Fibroblast of lung (primary cell): ENCODE measurements at regions not wholly inside any gene's neighbourhood (a gene's known extent, or its start where the extent isn't known, plus 50 kb on each side); places are given as distances from the start of the nearest gene placed in this dataset.

Experiments used
- DNase-seq, 2 donors: peaks; one replicate each; pipeline versions ENCODE4 v3.0.0 to v3.0.0-alpha.2; 2010; ENCODE audit warnings: low read depth in 2 of 2
- H2AFZ ChIP-seq: 2 replicates; pipeline ENCODE4 v1.5.1; 2012; ENCODE audit warnings: low read length, control low read depth, inconsistent platforms
- H3K27ac ChIP-seq: 2 replicates; pipeline ENCODE4 v1.5.1; 2011; ENCODE audit warnings: low read length, control low read depth; ENCODE audit not compliant: insufficient read depth
- H3K27me3 ChIP-seq: 2 replicates; pipeline ENCODE4 v1.5.1; 2011; ENCODE audit warnings: mild to moderate bottlenecking, low read length; ENCODE audit not compliant: control insufficient read depth, insufficient read depth
- H3K36me3 ChIP-seq: 2 replicates; pipeline ENCODE4 v1.5.1; 2011; ENCODE audit warnings: low read length; ENCODE audit not compliant: control insufficient read depth, insufficient read depth
- H3K4me1 ChIP-seq: 2 replicates; pipeline ENCODE4 v1.5.1; 2011; ENCODE audit warnings: low read length; ENCODE audit not compliant: control insufficient read depth, insufficient read depth; ENCODE audit errors: extremely low read depth
- H3K4me2 ChIP-seq: 2 replicates; pipeline ENCODE4 v1.5.1; 2011; ENCODE audit warnings: low read length, control low read depth; ENCODE audit not compliant: insufficient read depth; ENCODE audit errors: extremely low read depth
- H3K4me3 ChIP-seq, 4 experiments: fragments of 200-600 bp in 1 of 4; sonication (generic) in 1 of 4; replicated peaks in 1 of 4; 2 replicates each; pipeline ENCODE4 v1.5.1; 2011 to 2016; ENCODE audit warnings: low read length in 4 of 4, low read depth in 3 of 4, mild to moderate bottlenecking in 3 of 4, control low read depth in 2 of 4, inconsistent platforms in 1 of 4, mixed read lengths in 1 of 4; ENCODE audit not compliant: insufficient read depth in 1 of 4; ENCODE audit errors: control extremely low read depth in 1 of 4
- H3K79me2 ChIP-seq: 2 replicates; pipeline ENCODE4 v1.5.1; 2012; ENCODE audit warnings: mild to moderate bottlenecking, low read length, inconsistent platforms; ENCODE audit not compliant: control insufficient read depth, insufficient read depth
- H3K9ac ChIP-seq: 2 replicates; pipeline ENCODE4 v1.5.1; 2011; ENCODE audit warnings: mild to moderate bottlenecking, low read length, control low read depth; ENCODE audit not compliant: insufficient read depth
- H3K9me3 ChIP-seq: 2 replicates; pipeline ENCODE4 v1.5.1; 2012; ENCODE audit warnings: low read depth, low read length; ENCODE audit not compliant: control insufficient read depth, insufficient read depth
- H4K20me1 ChIP-seq: 2 replicates; pipeline ENCODE4 v1.5.1; 2011; ENCODE audit warnings: low read length; ENCODE audit not compliant: control insufficient read depth, insufficient read depth; ENCODE audit errors: extremely low read depth
- EZH2 ChIP-seq: IDR thresholded peaks from 2 replicates; pipeline ENCODE4 v1.5.1; 2012; ENCODE audit warnings: low read length, control low read depth, mild to moderate bottlenecking; ENCODE audit errors: missing control alignments
- TF ChIP-seq, protein P1 (sequence below), 2 donors: IDR thresholded peaks in 1 of 2; conservative IDR thresholded peaks in 1 of 2; 1 replicate in 1 of 2; 2 replicates in 1 of 2; pipeline ENCODE4 v1.5.1; 2011 to 2012; ENCODE audit warnings: low read length in 2 of 2, control low read depth in 1 of 2, inconsistent platforms in 1 of 2, low read depth in 1 of 2, mild to moderate bottlenecking in 1 of 2

DNA sequence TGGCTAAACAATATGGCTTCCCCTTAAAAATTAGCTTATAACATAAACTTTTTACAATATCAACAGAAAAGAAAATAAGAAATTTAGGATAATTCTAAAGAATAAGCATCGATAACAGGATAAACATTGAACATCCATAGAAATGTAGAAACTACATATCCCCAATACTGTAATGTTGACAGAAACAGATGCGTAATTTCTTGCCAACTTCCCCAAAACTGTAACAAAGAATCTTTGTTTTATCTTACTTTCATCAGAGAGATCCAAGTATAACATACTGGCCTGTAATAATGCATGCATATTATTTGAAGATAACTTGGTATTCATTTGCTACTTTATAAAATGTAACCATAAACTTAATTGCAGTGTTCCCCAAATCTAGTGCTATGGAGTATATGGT, 339.9 kb downstream of the ARL4A start:
- Histone ChIP-seq H2AFZ (no peak overlapping the region), H3K36me3 (no peaks in the 10 kb centered on the region), H3K4me1 (no peaks in the 10 kb centered on the region), H3K27me3 (no peaks in the 10 kb centered on the region), H4K20me1 (no peaks in the 10 kb centered on the region), H3K79me2 (no peaks in the 10 kb centered on the region), H3K4me3 (no peak overlapping the region), H3K27ac (no peak overlapping the region), H3K9ac (no peak overlapping the region), H3K4me2 (no peak overlapping the region), H3K9me3 (no peaks in the 10 kb centered on the region)
- TF ChIP-seq EZH2, result no peak
- TF ChIP-seq, protein P1, sequence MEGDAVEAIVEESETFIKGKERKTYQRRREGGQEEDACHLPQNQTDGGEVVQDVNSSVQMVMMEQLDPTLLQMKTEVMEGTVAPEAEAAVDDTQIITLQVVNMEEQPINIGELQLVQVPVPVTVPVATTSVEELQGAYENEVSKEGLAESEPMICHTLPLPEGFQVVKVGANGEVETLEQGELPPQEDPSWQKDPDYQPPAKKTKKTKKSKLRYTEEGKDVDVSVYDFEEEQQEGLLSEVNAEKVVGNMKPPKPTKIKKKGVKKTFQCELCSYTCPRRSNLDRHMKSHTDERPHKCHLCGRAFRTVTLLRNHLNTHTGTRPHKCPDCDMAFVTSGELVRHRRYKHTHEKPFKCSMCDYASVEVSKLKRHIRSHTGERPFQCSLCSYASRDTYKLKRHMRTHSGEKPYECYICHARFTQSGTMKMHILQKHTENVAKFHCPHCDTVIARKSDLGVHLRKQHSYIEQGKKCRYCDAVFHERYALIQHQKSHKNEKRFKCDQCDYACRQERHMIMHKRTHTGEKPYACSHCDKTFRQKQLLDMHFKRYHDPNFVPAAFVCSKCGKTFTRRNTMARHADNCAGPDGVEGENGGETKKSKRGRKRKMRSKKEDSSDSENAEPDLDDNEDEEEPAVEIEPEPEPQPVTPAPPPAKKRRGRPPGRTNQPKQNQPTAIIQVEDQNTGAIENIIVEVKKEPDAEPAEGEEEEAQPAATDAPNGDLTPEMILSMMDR (conservative IDR thresholded peaks at IDR 0.05 in 1 of 2, IDR thresholded peaks at IDR 0.05 in 1 of 2; ENCODE audit: low read depth in 1 of 2, low read length in 2 of 2), result no peak
- DNase-seq, result no peak

DNA sequence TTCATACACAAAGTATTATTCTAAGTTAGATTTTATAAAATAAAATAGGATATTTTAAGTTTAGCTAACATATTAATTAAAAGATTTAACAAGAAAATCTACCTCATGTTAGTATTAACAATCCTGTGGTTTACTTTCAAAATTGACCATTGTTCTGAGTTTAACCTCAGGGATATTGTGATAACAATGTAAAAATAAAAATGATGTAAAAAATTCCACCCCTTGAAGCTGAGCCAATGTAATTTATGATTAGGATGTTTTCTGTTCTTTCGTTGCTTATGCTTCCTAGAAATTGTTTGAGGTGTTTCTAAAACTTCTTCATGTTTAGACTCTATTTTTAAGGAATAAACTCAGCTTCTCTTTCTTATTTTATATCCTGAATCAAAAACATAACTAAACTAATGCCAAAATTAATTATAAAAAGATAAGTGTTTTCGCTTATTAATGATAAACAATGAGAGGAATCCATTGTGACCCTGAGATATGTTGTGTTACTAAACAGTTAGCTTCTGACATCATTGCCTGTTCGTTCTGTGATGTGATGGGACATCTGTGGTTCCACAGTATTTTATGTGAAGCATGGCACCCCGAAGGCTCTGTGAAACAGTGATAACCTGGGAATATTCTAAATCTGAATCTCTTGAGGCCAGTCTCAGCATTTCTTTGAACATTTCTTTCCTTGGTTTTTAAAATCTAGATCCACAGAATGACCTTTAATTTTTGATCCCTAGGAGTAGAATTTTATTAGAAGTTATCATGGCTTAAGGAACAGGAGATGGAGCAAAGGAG, 340.8 kb downstream of the ARL4A start:
- no peak overlapping the region for H2AFZ ChIP-seq
- H3K27me3 ChIP-seq, result no peaks in the 10 kb centered on the region
- no peak overlapping the region for H3K4me3 ChIP-seq
- H3K79me2 ChIP-seq, result no peaks in the 10 kb centered on the region
- DNase-seq, result no peak
- no peak overlapping the region for H3K4me2 ChIP-seq
- no peaks in the 10 kb centered on the region for H4K20me1 ChIP-seq
- H3K36me3 ChIP-seq, result no peaks in the 10 kb centered on the region
- H3K27ac ChIP-seq, result no peak overlapping the region
- H3K4me1 ChIP-seq, result no peaks in the 10 kb centered on the region
- no peaks in the 10 kb centered on the region for H3K9me3 ChIP-seq
- no peak overlapping the region for H3K9ac ChIP-seq
- TF ChIP-seq EZH2, result no peak
- TF ChIP-seq, protein P1 (conservative IDR thresholded peaks at IDR 0.05 in 1 of 2, IDR thresholded peaks at IDR 0.05 in 1 of 2; ENCODE audit: low read depth in 1 of 2, low read length in 2 of 2), result no peak

DNA sequence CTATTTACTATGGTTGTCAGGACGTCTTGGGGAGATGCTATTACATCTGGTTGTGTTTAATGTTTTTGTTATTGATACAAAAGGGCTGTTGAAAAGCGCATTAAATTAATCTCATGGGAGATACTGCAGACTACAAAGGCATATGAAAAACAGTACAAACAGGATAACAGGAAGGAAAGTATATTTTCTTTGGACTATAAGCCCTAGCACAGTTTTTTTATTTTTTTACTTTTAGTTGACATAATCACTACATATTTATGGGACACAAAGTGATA, 341.3 kb downstream of the ARL4A start:
- H3K9ac ChIP-seq, result no peak overlapping the region
- H3K4me1 ChIP-seq, result no peaks in the 10 kb centered on the region
- no peak for DNase-seq
- H4K20me1 ChIP-seq, result no peaks in the 10 kb centered on the region
- no peaks in the 10 kb centered on the region for H3K36me3 ChIP-seq
- H3K9me3 ChIP-seq, result no peaks in the 10 kb centered on the region
- no peak overlapping the region for H3K4me3 ChIP-seq
- no peaks in the 10 kb centered on the region for H3K79me2 ChIP-seq
- H2AFZ ChIP-seq, result no peak overlapping the region
- H3K27ac ChIP-seq, result no peak overlapping the region
- H3K27me3 ChIP-seq, result no peaks in the 10 kb centered on the region
- no peak overlapping the region for H3K4me2 ChIP-seq
- no peak for TF ChIP-seq EZH2
- TF ChIP-seq, protein P1 (conservative IDR thresholded peaks at IDR 0.05 in 1 of 2, IDR thresholded peaks at IDR 0.05 in 1 of 2; ENCODE audit: low read depth in 1 of 2, low read length in 2 of 2), result no peak
